H9 (cell line): ENCODE measurements at regions not wholly inside any gene's neighbourhood (a gene's known extent, or its start where the extent isn't known, plus 50 kb on each side); places are given as distances from the start of the nearest gene placed in this dataset.

Source experiments
- DNase-seq: peaks from one replicate; pipeline ENCODE4 v3.0.0-alpha.2; 2017
- H2AFZ ChIP-seq: one replicate; pipeline ENCODE4 v1.6.1; 2013; ENCODE audit warnings: mild to moderate bottlenecking, low read length, control low read depth, moderate library complexity
- H2AK5ac ChIP-seq: 2 replicates; pipeline ENCODE4 v1.6.1; 2013; ENCODE audit warnings: low read length, control low read depth, mixed read lengths; ENCODE audit not compliant: insufficient read length
- H2BK120ac ChIP-seq: one replicate; pipeline ENCODE4 v1.6.1; 2013; ENCODE audit warnings: low read depth, mild to moderate bottlenecking, low read length, control low read depth, inconsistent platforms; ENCODE audit not compliant: poor library complexity, severe bottlenecking
- H2BK12ac ChIP-seq: 2 replicates; pipeline ENCODE4 v1.6.1; 2013; ENCODE audit warnings: low read length, control low read depth, mixed read lengths, low read depth; ENCODE audit not compliant: insufficient read length
- H2BK15ac ChIP-seq: 2 replicates; pipeline ENCODE4 v1.6.1; 2013; ENCODE audit warnings: low read depth, low read length, control low read depth
- H2BK20ac ChIP-seq: one replicate; pipeline ENCODE4 v1.6.1; 2013; ENCODE audit warnings: low read depth, mild to moderate bottlenecking, low read length, control low read depth, inconsistent platforms; ENCODE audit not compliant: poor library complexity, severe bottlenecking
- H2BK5ac ChIP-seq: 2 replicates; pipeline ENCODE4 v1.6.1; 2013; ENCODE audit warnings: low read length, control low read depth, mixed read lengths; ENCODE audit not compliant: insufficient read length
- H3K14ac ChIP-seq: 2 replicates; pipeline ENCODE4 v1.6.1; 2013; ENCODE audit warnings: low read length, control low read depth; ENCODE audit not compliant: insufficient read depth
- H3K18ac ChIP-seq: 2 replicates; pipeline ENCODE4 v1.6.1; 2013; ENCODE audit warnings: low read depth, mild to moderate bottlenecking, mixed read lengths, low read length, control low read depth; ENCODE audit not compliant: insufficient read length
- H3K23ac ChIP-seq: 2 replicates; pipeline ENCODE4 v1.6.1; 2013; ENCODE audit warnings: low read length, control low read depth, mixed read lengths, low read depth; ENCODE audit not compliant: insufficient read length
- H3K23me2 ChIP-seq: 2 replicates; pipeline ENCODE4 v1.6.1; 2013; ENCODE audit warnings: low read depth, mild to moderate bottlenecking, mixed read lengths, low read length, control low read depth; ENCODE audit not compliant: insufficient read length, poor library complexity, severe bottlenecking
- H3K27ac ChIP-seq: 2 replicates; pipeline ENCODE4 v1.5.1; 2013; ENCODE audit warnings: low read length, control low read depth, mixed read lengths, low read depth; ENCODE audit not compliant: insufficient read length
- H3K27me3 ChIP-seq: 2 replicates; pipeline ENCODE4 v1.6.1; 2013; ENCODE audit warnings: low read length, control low read depth, inconsistent platforms; ENCODE audit not compliant: insufficient read depth
- H3K4ac ChIP-seq: 2 replicates; pipeline ENCODE4 v1.6.1; 2013; ENCODE audit warnings: low read depth, mild to moderate bottlenecking, control low read depth, inconsistent platforms, low read length, moderate library complexity
- H3K4me1 ChIP-seq: 2 replicates; pipeline ENCODE4 v1.6.1; 2013; ENCODE audit warnings: low read length, control low read depth, inconsistent platforms; ENCODE audit not compliant: insufficient read depth
- H3K4me2 ChIP-seq: 2 replicates; pipeline ENCODE4 v1.6.1; 2013; ENCODE audit warnings: low read length, control low read depth, mixed read lengths; ENCODE audit not compliant: insufficient read length, insufficient read depth
- H3K56ac ChIP-seq: 2 replicates; pipeline ENCODE4 v1.6.1; 2013; ENCODE audit warnings: low read depth, mild to moderate bottlenecking, mixed read lengths, low read length, control low read depth; ENCODE audit not compliant: insufficient read length
- H3K79me1 ChIP-seq: 2 replicates; pipeline ENCODE4 v1.6.1; 2013; ENCODE audit warnings: low read depth, mild to moderate bottlenecking, moderate library complexity, low read length, control low read depth, inconsistent platforms; ENCODE audit not compliant: insufficient read depth, poor library complexity, severe bottlenecking
- H3K79me2 ChIP-seq: 2 replicates; pipeline ENCODE4 v1.6.1; 2013; ENCODE audit warnings: low read length, control low read depth, inconsistent platforms; ENCODE audit not compliant: insufficient read depth
- H3K9ac ChIP-seq: 2 replicates; pipeline ENCODE4 v1.6.1; 2013; ENCODE audit warnings: low read length, control low read depth, mixed read lengths; ENCODE audit not compliant: insufficient read length; ENCODE audit errors: extremely low read depth
- H3K9me3 ChIP-seq: one replicate; pipeline ENCODE4 v1.6.1; 2013; ENCODE audit warnings: low read depth, low read length, inconsistent platforms; ENCODE audit not compliant: control insufficient read depth
- H3T11ph ChIP-seq: one replicate; pipeline ENCODE4 v1.6.1; 2013; ENCODE audit warnings: mild to moderate bottlenecking, low read length, control low read depth, inconsistent platforms
- H4K20me1 ChIP-seq: one replicate; pipeline ENCODE4 v1.6.1; 2013; ENCODE audit not compliant: control insufficient read depth, insufficient read length, insufficient read depth
- H4K5ac ChIP-seq: 2 replicates; pipeline ENCODE4 v1.6.1; 2013; ENCODE audit warnings: low read depth, mild to moderate bottlenecking, mixed read lengths, low read length, control low read depth; ENCODE audit not compliant: insufficient read length
- H4K8ac ChIP-seq: replicated peaks from 2 replicates; pipeline ENCODE4 v1.6.1; 2013; ENCODE audit warnings: low read length, control low read depth, mixed read lengths, low read depth; ENCODE audit not compliant: insufficient read length
- H4K91ac ChIP-seq: 2 replicates; pipeline ENCODE4 v1.6.1; 2013; ENCODE audit warnings: low read depth, mild to moderate bottlenecking, moderate library complexity, mixed read lengths, low read length, control low read depth; ENCODE audit not compliant: insufficient read length
- H3K27ac Mint-ChIP-seq, 3 experiments: 2 replicates in 2 of 3; 3 replicates in 1 of 3; pipeline ENCODE4 v1.8.0; 2020 to 2021; ENCODE audit warnings: mixed read lengths in 3 of 3, mild to moderate bottlenecking in 1 of 3, moderate library complexity in 1 of 3
- H3K27me3 Mint-ChIP-seq: 2 replicates; pipeline ENCODE4 v1.8.0; 2021; ENCODE audit warnings: low read depth, mild to moderate bottlenecking, moderate library complexity, mixed read lengths
- H3K36me3 Mint-ChIP-seq, 3 experiments: 2 replicates in 2 of 3; 3 replicates in 1 of 3; pipeline ENCODE4 v1.8.0; 2020 to 2021; ENCODE audit warnings: low read depth in 3 of 3, mixed read lengths in 3 of 3; ENCODE audit not compliant: insufficient read depth in 1 of 3
- H3K4me1 Mint-ChIP-seq, 2 experiments: 2 replicates each; pipeline ENCODE4 v1.8.0; 2020; ENCODE audit warnings: mixed read lengths in 2 of 2
- H3K4me3 Mint-ChIP-seq, 2 experiments: 2 replicates in 1 of 2; 3 replicates in 1 of 2; pipeline ENCODE4 v1.8.0; 2020 to 2021; ENCODE audit warnings: mild to moderate bottlenecking in 2 of 2, mixed read lengths in 2 of 2, moderate library complexity in 1 of 2
- H3K9me3 Mint-ChIP-seq, 2 experiments: 2 replicates in 1 of 2; 3 replicates in 1 of 2; pipeline ENCODE4 v1.8.0; 2020; ENCODE audit warnings: mild to moderate bottlenecking in 2 of 2, mixed read lengths in 2 of 2, moderate library complexity in 1 of 2
- WGBS: extraction: QIAGEN DNeasy Blood & Tissue Kit; methylation state at CpG from one replicate; pipeline ENCODE4 v1.1.7; 2013; ENCODE audit warnings: missing lambda C conversion rate, low lambda C conversion rate, mixed read lengths; ENCODE audit not compliant: insufficient read length; ENCODE audit errors: extremely low coverage; 5-methylcytosine and 5-hydroxymethylcytosine counted together
- TF ChIP-seq, protein P1 (sequence below): fragments of 200-600 bp; sonication (generic); conservative IDR thresholded peaks from 3 replicates; pipeline ENCODE4 v1.8.0; 2021; ENCODE audit warnings: antibody characterized with exemption, mild to moderate bottlenecking

DNA sequence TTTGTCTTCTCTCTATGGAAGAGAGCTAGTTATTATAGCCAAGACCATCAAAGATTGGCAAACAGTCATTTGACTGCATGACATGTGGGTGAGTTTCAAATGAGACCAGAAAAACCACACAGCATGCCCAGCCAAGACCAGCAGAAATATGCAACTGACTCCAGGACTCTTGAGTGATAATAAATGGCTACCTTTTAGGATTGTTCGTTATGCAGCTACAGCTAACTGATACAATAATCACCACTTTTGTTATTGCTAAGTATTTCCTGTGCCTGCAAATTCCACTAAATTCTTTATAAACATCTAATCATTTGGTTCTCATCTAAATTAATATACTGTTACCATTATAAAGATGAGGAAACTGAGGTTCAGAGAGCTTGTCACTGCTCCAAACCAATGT lies 528.4 kb upstream of the TBX3 start:
- H3K9me3 Mint-ChIP-seq = no peaks in the 10 kb centered on the region; a peak in 3 of 5 replicates

More for the DNA sequence above, 528.4 kb upstream of the TBX3 start:
- H3K27me3 Mint-ChIP-seq = no peaks in the 10 kb centered on the region; the same call in none of the 2 replicates
- Histone ChIP-seq H2BK5ac (no peak overlapping the region), H3K27me3 (no peaks in the 10 kb centered on the region), H4K8ac (no peak overlapping the region), H3K14ac (no peak overlapping the region), H3K23ac (no peak overlapping the region), H4K20me1 (no peaks in the 10 kb centered on the region), H3K18ac (no peak overlapping the region), H2AFZ (no peak overlapping the region), H3K4me2 (no peak overlapping the region), H3K23me2 (no peaks in the 10 kb centered on the region), H2BK15ac (no peak overlapping the region), H3K27ac (no peak overlapping the region), H2BK12ac (no peak overlapping the region), H3K9me3 (no peaks in the 10 kb centered on the region), H2BK20ac (no peak overlapping the region), H2AK5ac (no peak overlapping the region), H4K91ac (no peak overlapping the region), H3K4ac (no peak overlapping the region), H3K56ac (no peak overlapping the region), H3K79me1 (no peaks in the 10 kb centered on the region), H4K5ac (no peak overlapping the region), H3K79me2 (no peaks in the 10 kb centered on the region), H3K9ac (no peak overlapping the region), H2BK120ac (no peak overlapping the region), H3K4me1 (peaks cover 5% of the 10 kb centered on the region; the same call in 1 of the 2 replicates), H3T11ph (no peak overlapping the region)
- peaks cover 21 to 32% of the 10 kb centered on the region in 2 experiments for H3K4me1 Mint-ChIP-seq
- H3K36me3 Mint-ChIP-seq = no peaks in the 10 kb centered on the region; a peak in 1 of 7 replicates
- TF ChIP-seq, protein P1, sequence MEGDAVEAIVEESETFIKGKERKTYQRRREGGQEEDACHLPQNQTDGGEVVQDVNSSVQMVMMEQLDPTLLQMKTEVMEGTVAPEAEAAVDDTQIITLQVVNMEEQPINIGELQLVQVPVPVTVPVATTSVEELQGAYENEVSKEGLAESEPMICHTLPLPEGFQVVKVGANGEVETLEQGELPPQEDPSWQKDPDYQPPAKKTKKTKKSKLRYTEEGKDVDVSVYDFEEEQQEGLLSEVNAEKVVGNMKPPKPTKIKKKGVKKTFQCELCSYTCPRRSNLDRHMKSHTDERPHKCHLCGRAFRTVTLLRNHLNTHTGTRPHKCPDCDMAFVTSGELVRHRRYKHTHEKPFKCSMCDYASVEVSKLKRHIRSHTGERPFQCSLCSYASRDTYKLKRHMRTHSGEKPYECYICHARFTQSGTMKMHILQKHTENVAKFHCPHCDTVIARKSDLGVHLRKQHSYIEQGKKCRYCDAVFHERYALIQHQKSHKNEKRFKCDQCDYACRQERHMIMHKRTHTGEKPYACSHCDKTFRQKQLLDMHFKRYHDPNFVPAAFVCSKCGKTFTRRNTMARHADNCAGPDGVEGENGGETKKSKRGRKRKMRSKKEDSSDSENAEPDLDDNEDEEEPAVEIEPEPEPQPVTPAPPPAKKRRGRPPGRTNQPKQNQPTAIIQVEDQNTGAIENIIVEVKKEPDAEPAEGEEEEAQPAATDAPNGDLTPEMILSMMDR = no peak
- H3K27ac Mint-ChIP-seq = no peak overlapping the region
- no peak overlapping the region for H3K4me3 Mint-ChIP-seq
- WGBS = no CpG with 5 or more reads among the region's 1 CpG
- DNase-seq = no peak
